ENCODE measurements at regions not wholly inside any gene's neighbourhood (a gene's known extent, or its start where the extent isn't known, plus 50 kb on each side); places are given as distances from the start of the nearest gene placed in this dataset.
"Not testable (repeated sequence)": the region's sequence is repeated elsewhere in the genome, so short reads cannot be mapped to it uniquely, and the experiment has no call there.

- no peak for ATAC-seq (ENCODE audit: low read depth)
- no peak for DNase-seq
- Mint-ChIP-seq H3K27ac (no peak overlapping the region), H3K4me3 (no peak overlapping the region), H3K9me3 (peaks cover 15% of the 10 kb centered on the region), H3K4me1 (peaks cover 31% of the 10 kb centered on the region), H3K36me3 (ENCODE audit: low read depth) (no peaks in the 10 kb centered on the region), H3K27me3 (peaks cover 11% of the 10 kb centered on the region)
- intact Hi-C loops (cut with micrococcal nuclease), result no loop called here
- POLR2A ChIA-PET, result no interaction called here
- CTCF ChIA-PET, result no interaction called here
- TF ChIP-seq, protein P1, sequence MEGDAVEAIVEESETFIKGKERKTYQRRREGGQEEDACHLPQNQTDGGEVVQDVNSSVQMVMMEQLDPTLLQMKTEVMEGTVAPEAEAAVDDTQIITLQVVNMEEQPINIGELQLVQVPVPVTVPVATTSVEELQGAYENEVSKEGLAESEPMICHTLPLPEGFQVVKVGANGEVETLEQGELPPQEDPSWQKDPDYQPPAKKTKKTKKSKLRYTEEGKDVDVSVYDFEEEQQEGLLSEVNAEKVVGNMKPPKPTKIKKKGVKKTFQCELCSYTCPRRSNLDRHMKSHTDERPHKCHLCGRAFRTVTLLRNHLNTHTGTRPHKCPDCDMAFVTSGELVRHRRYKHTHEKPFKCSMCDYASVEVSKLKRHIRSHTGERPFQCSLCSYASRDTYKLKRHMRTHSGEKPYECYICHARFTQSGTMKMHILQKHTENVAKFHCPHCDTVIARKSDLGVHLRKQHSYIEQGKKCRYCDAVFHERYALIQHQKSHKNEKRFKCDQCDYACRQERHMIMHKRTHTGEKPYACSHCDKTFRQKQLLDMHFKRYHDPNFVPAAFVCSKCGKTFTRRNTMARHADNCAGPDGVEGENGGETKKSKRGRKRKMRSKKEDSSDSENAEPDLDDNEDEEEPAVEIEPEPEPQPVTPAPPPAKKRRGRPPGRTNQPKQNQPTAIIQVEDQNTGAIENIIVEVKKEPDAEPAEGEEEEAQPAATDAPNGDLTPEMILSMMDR (IDR thresholded peaks at IDR 0.05), result no peak
Measured at GRCh38 chr1:148310807-148311206, 158.7 kb upstream of the NBPF11 start.

DNA sequence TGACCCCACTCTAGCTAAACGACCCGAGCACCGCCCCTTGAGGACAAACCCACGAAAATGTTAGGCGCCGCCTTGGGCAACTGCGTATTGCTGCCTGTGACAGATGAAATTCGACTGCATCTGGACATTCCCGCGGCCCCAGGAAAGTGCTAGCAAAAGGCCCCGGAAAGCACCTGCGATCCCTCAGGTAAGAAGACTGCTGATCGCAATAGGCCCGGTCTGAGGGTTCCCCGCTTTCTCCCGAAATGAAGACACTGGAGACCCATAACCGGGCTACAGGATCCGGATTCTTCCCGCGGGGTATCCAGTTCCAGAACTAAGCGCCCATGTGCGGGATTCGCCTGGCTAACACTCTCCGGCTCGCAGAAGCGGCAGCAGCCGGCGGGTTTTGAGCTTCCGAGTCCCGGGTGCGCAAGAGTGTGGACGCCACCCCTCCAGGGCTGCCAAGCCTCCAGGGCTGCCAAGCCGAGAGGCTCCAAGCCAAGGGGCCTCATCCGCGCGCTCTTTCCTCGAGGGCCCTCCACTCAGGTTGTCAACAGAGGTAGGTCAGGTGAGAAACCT lies 157.9 kb upstream of the NBPF11 start:
- ChIA-PET POLR2A (interaction anchor here (1.0 kb wide), 1 partner anchor 47 kb away, joined by 5 read pairs; no protein-coding TSS in a partner anchor), CTCF (no interaction called here)
- Mint-ChIP-seq H3K27me3 (peaks cover 12% of the 10 kb centered on the region), H3K4me1 (peaks cover 23% of the 10 kb centered on the region), H3K27ac (no peak overlapping the region), H3K36me3 (ENCODE audit: low read depth) (no peaks in the 10 kb centered on the region), H3K4me3 (no peak overlapping the region), H3K9me3 (peaks cover 15% of the 10 kb centered on the region)
- no peak for DNase-seq
- TF ChIP-seq, protein P1 (IDR thresholded peaks at IDR 0.05), result no peak
- intact Hi-C loops (cut with micrococcal nuclease), result no loop called here
- no peak for ATAC-seq (ENCODE audit: low read depth)

- ATAC-seq (ENCODE audit: low read depth), result no peak
- Mint-ChIP-seq H3K36me3 (ENCODE audit: low read depth) (no peaks in the 10 kb centered on the region), H3K9me3 (peaks cover 11% of the 10 kb centered on the region), H3K4me3 (no peak overlapping the region), H3K27ac (no peak overlapping the region), H3K4me1 (peaks cover 24% of the 10 kb centered on the region), H3K27me3 (peaks cover 14% of the 10 kb centered on the region)
- no peak for DNase-seq
- POLR2A ChIA-PET, result interaction anchor here (1.0 to 1.2 kb wide), 2 partner anchors 25 to 45 kb away, joined by 4 to 5 read pairs; no protein-coding TSS in a partner anchor
- CTCF ChIA-PET, result no interaction called here
- TF ChIP-seq, protein P1 (IDR thresholded peaks at IDR 0.05), result no peak
- intact Hi-C loops (cut with micrococcal nuclease), result no loop called here
Measured at GRCh38 chr1:148308832-148309458, 156.9 kb upstream of the NBPF11 start.

- ATAC-seq (ENCODE audit: low read depth) (no peak), DNase-seq (no peak)
- Mint-ChIP-seq H3K4me3 (no peak overlapping the region), H3K27ac (no peak overlapping the region), H3K36me3 (ENCODE audit: low read depth) (no peaks in the 10 kb centered on the region), H3K4me1 (peaks cover 31% of the 10 kb centered on the region), H3K9me3 (peaks cover 11% of the 10 kb centered on the region), H3K27me3 (peaks cover 14% of the 10 kb centered on the region)
- intact Hi-C loops (cut with micrococcal nuclease), result no loop called here
- ChIA-PET CTCF (no interaction called here), POLR2A (interaction anchor here (1.2 kb wide), 1 partner anchor 27 kb away, joined by 3 read pairs; no protein-coding TSS in a partner anchor)
- TF ChIP-seq, protein P1 (IDR thresholded peaks at IDR 0.05), result no peak
Measured at GRCh38 chr1:148307583-148308185, 155.6 kb upstream of the NBPF11 start.

GRCh38 chr1:148304935-148305334 lies 152.9 kb upstream of the NBPF11 start:
- intact Hi-C loops (cut with micrococcal nuclease); DNase-seq; H3K4me3 Mint-ChIP-seq; ATAC-seq (ENCODE audit: low read depth); POLR2A ChIA-PET; H3K27me3 Mint-ChIP-seq; H3K9me3 Mint-ChIP-seq; H3K27ac Mint-ChIP-seq; CTCF ChIA-PET; H3K36me3 Mint-ChIP-seq (ENCODE audit: low read depth): not testable (repeated sequence)
- H3K4me1 Mint-ChIP-seq, result peaks cover 24% of the 10 kb centered on the region

GRCh38 chr1:148302586-148303364 lies 150.7 kb upstream of the NBPF11 start:
- intact Hi-C loops (cut with micrococcal nuclease), result loop anchor here (2.0 kb wide), 2 partner anchors 16 to 40 kb away; no protein-coding TSS in a partner anchor
- not testable (repeated sequence) for DNase-seq

GRCh38 chr1:148297852-148298251 lies 145.8 kb upstream of the NBPF11 start:
- H3K4me3 Mint-ChIP-seq; H3K36me3 Mint-ChIP-seq (ENCODE audit: low read depth); DNase-seq; H3K27ac Mint-ChIP-seq; intact Hi-C loops (cut with micrococcal nuclease); H3K4me1 Mint-ChIP-seq; ATAC-seq (ENCODE audit: low read depth); H3K27me3 Mint-ChIP-seq; H3K9me3 Mint-ChIP-seq; POLR2A ChIA-PET; CTCF ChIA-PET: not testable (repeated sequence)

More at GRCh38 chr1:148302586-148303364, 150.7 kb upstream of the NBPF11 start:
- H3K36me3 Mint-ChIP-seq (ENCODE audit: low read depth); CTCF ChIA-PET; H3K27ac Mint-ChIP-seq; H3K9me3 Mint-ChIP-seq; H3K27me3 Mint-ChIP-seq: not testable (repeated sequence)
- Mint-ChIP-seq H3K4me1 (peaks cover 20% of the 10 kb centered on the region), H3K4me3 (peak overlapping the region; percentile 81)
- POLR2A ChIA-PET, result interaction anchor here (1.0 to 1.9 kb wide), 4 partner anchors 15 to 86 kb away, joined by 4 to 44 read pairs (median 15); no protein-coding TSS in a partner anchor
- peak; percentile 98 for ATAC-seq (ENCODE audit: low read depth)

Data from activated B cell treated with CpG ODN at 0.5 μM for 24 hours (primary cell).